Left lobe of liver (tissue), 2 donors: ENCODE measurements at regions not wholly inside any gene's neighbourhood (a gene's known extent, or its start where the extent isn't known, plus 50 kb on each side); places are given as distances from the start of the nearest gene placed in this dataset.

Experiments
- ATAC-seq: fragments of 200-7000 bp; cut with Tn5 transposase; one replicate; pipeline ENCODE4 v1.9.1; 2020; ENCODE audit warnings: mild to moderate bottlenecking, moderate library complexity
- DNase-seq: peaks from one replicate; pipeline ENCODE4 v3.0.0-alpha.2; 2020; ENCODE audit warnings: low spot score
- donor health status: DM: no; HTN: no; CAD: no; lungs with moderate emphysema.
- donor health status: DM: no; HTN: yes; CAD: no.

GRCh38 chr11:116603728-116604323 is 169.0 kb downstream of the BUD13 start:
- DNase-seq (no peak), ATAC-seq (no peak)

- ATAC-seq (no peak), DNase-seq (no peak)
These were observed 170.2 kb downstream of the BUD13 start for GRCh38 chr11:116602637-116602942.

GRCh38 chr11:116601814-116602636 is 170.8 kb downstream of the BUD13 start:
- no peak for ATAC-seq
- DNase-seq, result no peak

- ATAC-seq (no peak), DNase-seq (no peak)
These were observed 171.9 kb downstream of the BUD13 start for GRCh38 chr11:116600930-116601329.

GRCh38 chr11:116598556-116598955 is 174.2 kb downstream of the BUD13 start:
- ATAC-seq, result no peak
- no peak for DNase-seq

GRCh38 chr11:116598036-116598435 is 174.8 kb downstream of the BUD13 start:
- ATAC-seq, result no peak
- DNase-seq, result no peak

GRCh38 chr11:116596346-116597260 is 176.2 kb downstream of the BUD13 start:
- ATAC-seq (no peak), DNase-seq (no peak)

GRCh38 chr11:116595305-116595880 is 177.4 kb downstream of the BUD13 start:
- ATAC-seq, result peak; percentile 86
- no peak for DNase-seq

GRCh38 chr11:116590844-116591570 is 181.8 kb downstream of the BUD13 start:
- DNase-seq (no peak), ATAC-seq (no peak)

- ATAC-seq (no peak), DNase-seq (no peak)
These were observed 183.4 kb downstream of the BUD13 start for GRCh38 chr11:116589402-116589801.

- DNase-seq (no peak), ATAC-seq (no peak)
These were observed 186.4 kb downstream of the BUD13 start for GRCh38 chr11:116586392-116586791.

GRCh38 chr11:116582571-116582970 is 190.2 kb downstream of the BUD13 start:
- DNase-seq, result no peak
- no peak for ATAC-seq

- no peak for ATAC-seq
These were observed 191.4 kb downstream of the BUD13 start for GRCh38 chr11:116581349-116581748.

GRCh38 chr11:116580799-116581198 is 192.0 kb downstream of the BUD13 start:
- ATAC-seq, result no peak
- DNase-seq, result no peak

More at GRCh38 chr11:116581349-116581748, 191.4 kb downstream of the BUD13 start:
- no peak for DNase-seq

GRCh38 chr11:116579857-116580727 is 192.7 kb downstream of the BUD13 start:
- no peak for DNase-seq
- ATAC-seq, result no peak

- no peak for DNase-seq
- ATAC-seq, result peak; percentile 21
These were observed 193.6 kb downstream of the BUD13 start for GRCh38 chr11:116579031-116579653.

- ATAC-seq (no peak), DNase-seq (no peak)
These were observed 194.8 kb downstream of the BUD13 start for GRCh38 chr11:116577956-116578355.

GRCh38 chr11:116577273-116577672 is 195.5 kb downstream of the BUD13 start:
- ATAC-seq (no peak), DNase-seq (no peak)

- ATAC-seq (no peak), DNase-seq (no peak)
These were observed 196.3 kb downstream of the BUD13 start for GRCh38 chr11:116576526-116576925.
